Heart left ventricle (tissue), 13 donors: ENCODE measurements at regions not wholly inside any gene's neighbourhood (a gene's known extent, or its start where the extent isn't known, plus 50 kb on each side); places are given as distances from the start of the nearest gene placed in this dataset.

Experiments used
- CTCF ChIP-seq, 12 donors: fragments of 200-600 bp; sonication (generic) in 4 of 12; IDR thresholded peaks; one replicate each; pipeline versions ENCODE4 v1.5.0 to v1.8.0; 2018 to 2022; ENCODE audit warnings: antibody characterized with exemption in 12 of 12, mild to moderate bottlenecking in 5 of 12
- POLR2A ChIP-seq, 2 donors: fragments of 450-650 bp; IDR thresholded peaks; one replicate each; pipeline ENCODE4 v1.6.1; 2017; ENCODE audit warnings: antibody characterized with exemption in 2 of 2, mild to moderate bottlenecking in 2 of 2, moderate library complexity in 2 of 2
- donor health status: ischemic (EF 13 %, LVEDD 7.1; RV severe dilation, severe dysfunction).
- donor health status: DM: no; HTN: yes; CAD: no.
- donor health status: DM: no; HTN: no; CAD: no.
- donor health status: ischemic (EF 25% LVEDD 6.9; RV normal size, moderate dysfunction).
- donor health status: ischemic (EF 25% LVEDD 5.7; RV mildly dilated, moderate dysfunction).
- donor health status: ischemic (EF 35%, LVEDD 5.7; RV mildly dilated, moderate dysfunction).
- donor health status: nonischemic (EF 11% LVEDD 7.7; RV severe dilation, severe dysfunction).
- donor health status: DM: yes; HTN: yes; CAD: no.
- donor health status: PGD.
- donor health status: ischemic (EF 29% LVEDD 5.4; RV normal size, mild dysfunction).
- donor health status: nonischemic (EF 23%, LVEDD 6.1; RV moderate dilation, normal function).

- no peak for TF ChIP-seq CTCF (IDR thresholded peaks at IDR 0.05)
- no peak for TF ChIP-seq POLR2A (IDR thresholded peaks at IDR 0.05)
Measured at GRCh38 chr1:78831731-78832360, 174.7 kb downstream of the ADGRL4 start.
